ENCODE measurements at regions not wholly inside any gene's neighbourhood (a gene's known extent, or its start where the extent isn't known, plus 50 kb on each side); places are given as distances from the start of the nearest gene placed in this dataset.
"Not testable (repeated sequence)": the region's sequence is repeated elsewhere in the genome, so short reads cannot be mapped to it uniquely, and the experiment has no call there.

- no peak for DNase-seq (ENCODE audit: low read depth)
- TF ChIP-seq CTCF (conservative IDR thresholded peaks at IDR 0.05; ENCODE audit: low read depth, low read length): no peak
- H3K4me3 ChIP-seq (ENCODE audit: low read depth, low read length): no peak overlapping the region
Observed at GRCh38 chrX:39421006-39421405, 619.7 kb downstream of the MID1IP1 start.

- TF ChIP-seq CTCF (conservative IDR thresholded peaks at IDR 0.05; ENCODE audit: low read depth, low read length): no peak
- no peak for DNase-seq (ENCODE audit: low read depth)
- no peak overlapping the region for H3K4me3 ChIP-seq (ENCODE audit: low read depth, low read length)
Observed at GRCh38 chrX:39425124-39425806, 624.0 kb downstream of the MID1IP1 start.

- no peak for TF ChIP-seq CTCF (conservative IDR thresholded peaks at IDR 0.05; ENCODE audit: low read depth, low read length)
- no peak overlapping the region for H3K4me3 ChIP-seq (ENCODE audit: low read depth, low read length)
- no peak for DNase-seq (ENCODE audit: low read depth)
Observed at GRCh38 chrX:39426101-39426500, 624.8 kb downstream of the MID1IP1 start.

- peak; percentile 38 for DNase-seq (ENCODE audit: low read depth)
- H3K4me3 ChIP-seq (ENCODE audit: low read depth, low read length): no peak overlapping the region
- no peak for TF ChIP-seq CTCF (conservative IDR thresholded peaks at IDR 0.05; ENCODE audit: low read depth, low read length)
Observed at GRCh38 chrX:39427492-39427891, 626.2 kb downstream of the MID1IP1 start.

GRCh38 chrX:39427906-39428305 lies 626.6 kb downstream of the MID1IP1 start:
- DNase-seq (ENCODE audit: low read depth): peak; percentile 12
- no peak for TF ChIP-seq CTCF (conservative IDR thresholded peaks at IDR 0.05; ENCODE audit: low read depth, low read length)
- no peak overlapping the region for H3K4me3 ChIP-seq (ENCODE audit: low read depth, low read length)

GRCh38 chrX:39430551-39430950 lies 629.3 kb downstream of the MID1IP1 start:
- TF ChIP-seq CTCF (conservative IDR thresholded peaks at IDR 0.05; ENCODE audit: low read depth, low read length): no peak
- no peak overlapping the region for H3K4me3 ChIP-seq (ENCODE audit: low read depth, low read length)
- DNase-seq (ENCODE audit: low read depth): no peak

GRCh38 chrX:39431893-39432292 lies 630.6 kb downstream of the MID1IP1 start:
- no peak overlapping the region for H3K4me3 ChIP-seq (ENCODE audit: low read depth, low read length)
- DNase-seq (ENCODE audit: low read depth): no peak
- TF ChIP-seq CTCF (conservative IDR thresholded peaks at IDR 0.05; ENCODE audit: low read depth, low read length): no peak

GRCh38 chrX:39434671-39435070 lies 633.4 kb downstream of the MID1IP1 start:
- not testable (repeated sequence) for H3K4me3 ChIP-seq (ENCODE audit: low read depth, low read length); DNase-seq (ENCODE audit: low read depth)

GRCh38 chrX:39436538-39436937 lies 635.3 kb downstream of the MID1IP1 start:
- not testable (repeated sequence) for DNase-seq (ENCODE audit: low read depth); H3K4me3 ChIP-seq (ENCODE audit: low read depth, low read length)

Measured in choroid plexus epithelial cell (primary cell).